HEK293T (cell line): ENCODE measurements at regions not wholly inside any gene's neighbourhood (a gene's known extent, or its start where the extent isn't known, plus 50 kb on each side); places are given as distances from the start of the nearest gene placed in this dataset.

ENCODE experiments used
- ARNT ChIP-seq: fragments of 450-650 bp; IDR thresholded peaks from 2 replicates; pipeline ENCODE4 v1.6.1; 2017; ENCODE audit warnings: mild to moderate bottlenecking
- BHLHE40 ChIP-seq: fragments of 450-650 bp; IDR thresholded peaks from 2 replicates; pipeline ENCODE4 v1.6.1; 2016; ENCODE audit warnings: mild to moderate bottlenecking, moderate library complexity, borderline replicate concordance
- CTBP1 ChIP-seq: fragments of 450-650 bp; IDR thresholded peaks from 2 replicates; pipeline ENCODE4 v1.6.1; 2016; ENCODE audit warnings: borderline replicate concordance
- ELF4 ChIP-seq: fragments of 450-650 bp; IDR thresholded peaks from 2 replicates; pipeline ENCODE4 v1.6.1; 2017; ENCODE audit warnings: antibody characterized with exemption
- FOXA1 ChIP-seq: fragments of 450-650 bp; IDR thresholded peaks from 2 replicates; pipeline ENCODE4 v1.6.1; 2016; ENCODE audit warnings: mild to moderate bottlenecking
- FOXM1 ChIP-seq: fragments of 450-650 bp; IDR thresholded peaks from 2 replicates; pipeline ENCODE4 v1.6.1; 2017; ENCODE audit warnings: mild to moderate bottlenecking, borderline replicate concordance
- HDGF ChIP-seq: fragments of 450-650 bp; IDR thresholded peaks from 2 replicates; pipeline ENCODE4 v1.6.1; 2017; ENCODE audit warnings: antibody characterized with exemption, borderline replicate concordance
- L3MBTL2 ChIP-seq: fragments of 450-650 bp; conservative IDR thresholded peaks from 2 replicates; pipeline ENCODE4 v1.6.1; 2016; ENCODE audit warnings: mild to moderate bottlenecking
- NFRKB ChIP-seq: fragments of 450-650 bp; IDR thresholded peaks from 2 replicates; pipeline ENCODE4 v1.6.1; 2016; ENCODE audit warnings: mild to moderate bottlenecking, moderate library complexity
- SP1 ChIP-seq: fragments of 450-650 bp; IDR thresholded peaks from 2 replicates; pipeline ENCODE4 v1.6.1; 2017
- SUZ12 ChIP-seq: fragments of 450-650 bp; IDR thresholded peaks from 2 replicates; pipeline ENCODE4 v1.6.1; 2016; ENCODE audit warnings: mild to moderate bottlenecking
- TARDBP ChIP-seq: fragments of 450-650 bp; IDR thresholded peaks from 2 replicates; pipeline ENCODE4 v1.6.1; 2016
- ZNF384 ChIP-seq: fragments of 450-650 bp; IDR thresholded peaks from 2 replicates; pipeline ENCODE4 v1.6.1; 2016

DNA sequence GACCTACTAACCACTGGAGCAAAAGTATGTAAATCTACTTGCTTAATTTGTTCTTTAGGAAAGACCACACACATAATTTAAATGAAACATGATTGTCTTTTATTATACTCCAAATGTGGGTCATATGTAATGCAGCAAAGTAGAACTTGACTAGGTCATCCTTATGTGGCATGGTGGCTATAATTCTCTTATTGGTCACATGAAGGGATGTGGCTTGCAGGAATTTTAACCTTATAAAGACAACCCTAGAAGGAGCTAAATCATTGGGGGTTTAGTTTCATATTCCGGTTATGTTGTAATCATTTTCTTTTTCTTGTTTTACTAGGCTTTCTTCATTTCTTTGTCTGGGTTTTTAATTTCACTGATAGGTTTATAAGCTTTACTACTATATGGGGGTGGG lies 93.9 kb downstream of the SEPTIN7 start:
- TF ChIP-seq FOXA1 = no peak
- TF ChIP-seq TARDBP = no peak
- TF ChIP-seq SP1 = no peak
- no peak for TF ChIP-seq NFRKB
- no peak for TF ChIP-seq BHLHE40
- no peak for TF ChIP-seq FOXM1
- TF ChIP-seq HDGF = no peak
- no peak for TF ChIP-seq L3MBTL2
- no peak for TF ChIP-seq ELF4
- TF ChIP-seq ARNT = no peak
- no peak for TF ChIP-seq SUZ12
- no peak for TF ChIP-seq CTBP1
- TF ChIP-seq ZNF384 = no peak
